Liver (tissue), 3 donors: ENCODE measurements at regions not wholly inside any gene's neighbourhood (a gene's known extent, or its start where the extent isn't known, plus 50 kb on each side); places are given as distances from the start of the nearest gene placed in this dataset.

ENCODE experiments used
- EGR1 ChIP-seq, 2 donors: IDR thresholded peaks; 2 replicates each; pipeline ENCODE4 v1.6.1; 2016 to 2018; ENCODE audit warnings: antibody characterized with exemption in 2 of 2, low read depth in 2 of 2
- FOXA2 ChIP-seq: IDR thresholded peaks from 2 replicates; pipeline ENCODE4 v1.6.1; 2016; ENCODE audit warnings: antibody characterized with exemption
- JUND ChIP-seq, 2 donors: IDR thresholded peaks; 2 replicates each; pipeline ENCODE4 v1.6.1; 2016; ENCODE audit warnings: antibody characterized with exemption in 2 of 2
- MAX ChIP-seq: IDR thresholded peaks from 2 replicates; pipeline ENCODE4 v1.6.1; 2016; ENCODE audit warnings: antibody characterized with exemption
- RAD21 ChIP-seq, 2 donors: IDR thresholded peaks; 2 replicates each; pipeline ENCODE4 v1.6.1; 2016; ENCODE audit warnings: antibody characterized with exemption in 2 of 2, mild to moderate bottlenecking in 2 of 2
- RXRA ChIP-seq, 2 donors: IDR thresholded peaks; 2 replicates each; pipeline ENCODE4 v1.6.1; 2017 to 2018; ENCODE audit warnings: antibody characterized with exemption in 2 of 2, mild to moderate bottlenecking in 1 of 2
- TAF1 ChIP-seq: conservative IDR thresholded peaks from 2 replicates; pipeline ENCODE4 v1.6.1; 2016; ENCODE audit warnings: antibody characterized with exemption, mild to moderate bottlenecking
- TF ChIP-seq, protein P1 (sequence below): fragments of 150-350 bp; IDR thresholded peaks from 2 replicates; pipeline ENCODE4 v1.5.1; 2017; ENCODE audit warnings: improper control_type of control experiment, low read depth, low read length; ENCODE audit not compliant: missing input control
- donor health status: healthy.
- donor health status: healthy.

- TF ChIP-seq, protein P1, sequence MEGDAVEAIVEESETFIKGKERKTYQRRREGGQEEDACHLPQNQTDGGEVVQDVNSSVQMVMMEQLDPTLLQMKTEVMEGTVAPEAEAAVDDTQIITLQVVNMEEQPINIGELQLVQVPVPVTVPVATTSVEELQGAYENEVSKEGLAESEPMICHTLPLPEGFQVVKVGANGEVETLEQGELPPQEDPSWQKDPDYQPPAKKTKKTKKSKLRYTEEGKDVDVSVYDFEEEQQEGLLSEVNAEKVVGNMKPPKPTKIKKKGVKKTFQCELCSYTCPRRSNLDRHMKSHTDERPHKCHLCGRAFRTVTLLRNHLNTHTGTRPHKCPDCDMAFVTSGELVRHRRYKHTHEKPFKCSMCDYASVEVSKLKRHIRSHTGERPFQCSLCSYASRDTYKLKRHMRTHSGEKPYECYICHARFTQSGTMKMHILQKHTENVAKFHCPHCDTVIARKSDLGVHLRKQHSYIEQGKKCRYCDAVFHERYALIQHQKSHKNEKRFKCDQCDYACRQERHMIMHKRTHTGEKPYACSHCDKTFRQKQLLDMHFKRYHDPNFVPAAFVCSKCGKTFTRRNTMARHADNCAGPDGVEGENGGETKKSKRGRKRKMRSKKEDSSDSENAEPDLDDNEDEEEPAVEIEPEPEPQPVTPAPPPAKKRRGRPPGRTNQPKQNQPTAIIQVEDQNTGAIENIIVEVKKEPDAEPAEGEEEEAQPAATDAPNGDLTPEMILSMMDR, result no peak
- TF ChIP-seq FOXA2 (no peak), RAD21 (IDR thresholded peaks at IDR 0.05) (no peak), RXRA (IDR thresholded peaks at IDR 0.05) (no peak), JUND (IDR thresholded peaks at IDR 0.05) (no peak), MAX (no peak), EGR1 (IDR thresholded peaks at IDR 0.05; ENCODE audit: low read depth in 2 of 2) (no peak), TAF1 (no peak)
Measured at GRCh38 chrX:40209951-40210617, 112.3 kb upstream of the BCOR start.
